Neural cell (in vitro differentiated cells): ENCODE measurements at regions not wholly inside any gene's neighbourhood (a gene's known extent, or its start where the extent isn't known, plus 50 kb on each side); places are given as distances from the start of the nearest gene placed in this dataset.

Experiments
- CTCF ChIP-seq: fragments of 450-650 bp; IDR thresholded peaks from 2 replicates; pipeline ENCODE4 v1.5.1; 2014; ENCODE audit warnings: antibody characterized with exemption, mild to moderate bottlenecking, moderate library complexity; ENCODE audit not compliant: poor library complexity, severe bottlenecking
- EP300 ChIP-seq: fragments of 450-650 bp; conservative IDR thresholded peaks from 2 replicates; pipeline ENCODE4 v1.6.1; 2014; ENCODE audit warnings: antibody characterized with exemption, mild to moderate bottlenecking, moderate library complexity; ENCODE audit not compliant: poor library complexity, severe bottlenecking
- EZH2 ChIP-seq: fragments of 200-600, 300-800 bp; shearing (Covaris generic), sonication (generic); IDR thresholded peaks from 2 replicates; pipeline ENCODE4 v1.6.1; 2014; ENCODE audit warnings: antibody characterized with exemption, low read length, borderline replicate concordance, mild to moderate bottlenecking; ENCODE audit not compliant: insufficient read depth, poor library complexity, severe bottlenecking
- MXI1 ChIP-seq: fragments of 450-650 bp; conservative IDR thresholded peaks from 2 replicates; pipeline ENCODE4 v1.6.1; 2014; ENCODE audit warnings: antibody characterized with exemption, mild to moderate bottlenecking; ENCODE audit not compliant: poor library complexity, severe bottlenecking
- POLR2AphosphoS5 ChIP-seq: IDR thresholded peaks from 2 replicates; pipeline ENCODE4 v1.6.1; 2012
- RAD21 ChIP-seq: fragments of 450-650 bp; conservative IDR thresholded peaks from 2 replicates; pipeline ENCODE4 v1.6.1; 2014; ENCODE audit warnings: antibody characterized with exemption, mild to moderate bottlenecking, moderate library complexity
- SMC3 ChIP-seq: fragments of 450-650 bp; conservative IDR thresholded peaks from 2 replicates; pipeline ENCODE4 v1.6.1; 2014; ENCODE audit warnings: antibody characterized with exemption, mild to moderate bottlenecking, moderate library complexity; ENCODE audit not compliant: poor library complexity

- TF ChIP-seq POLR2AphosphoS5 (no peak), CTCF (no peak), EZH2 (no peak), SMC3 (no peak), EP300 (no peak), MXI1 (no peak), RAD21 (no peak)
Observed at GRCh38 chr14:23895480-23895879, 58.1 kb upstream of the DHRS4 start.
